PFSK-1 (cell line): ENCODE measurements at regions not wholly inside any gene's neighbourhood (a gene's known extent, or its start where the extent isn't known, plus 50 kb on each side); places are given as distances from the start of the nearest gene placed in this dataset.

ENCODE experiments used
- FOXP2 ChIP-seq: optimal IDR thresholded peaks from 2 replicates; pipeline ENCODE3; 2011; ENCODE audit warnings: borderline replicate concordance, control low read depth, inconsistent platforms; ENCODE audit not compliant: insufficient read depth; ENCODE audit errors: extremely low read length, extremely low read depth
- POLR2AphosphoS5 ChIP-seq: IDR thresholded peaks from 2 replicates; pipeline ENCODE4 v1.6.1; 2012; ENCODE audit warnings: low read depth, mild to moderate bottlenecking, control low read depth, low read length, moderate library complexity
- SIN3A ChIP-seq: IDR thresholded peaks from 2 replicates; pipeline ENCODE4 v1.6.1; 2012; ENCODE audit warnings: mild to moderate bottlenecking, low read length, moderate library complexity, borderline replicate concordance; ENCODE audit not compliant: insufficient read depth
- TAF1 ChIP-seq: IDR thresholded peaks from 2 replicates; pipeline ENCODE4 v1.6.1; 2012; ENCODE audit warnings: low read length, control low read depth, borderline replicate concordance; ENCODE audit not compliant: insufficient read depth
- TF ChIP-seq, protein P1 (sequence below), 2 experiments: IDR thresholded peaks; 2 replicates each; pipeline versions ENCODE4 v1.6.1 to v1.8.0; 2011 to 2012; ENCODE audit warnings: low read depth in 2 of 2, low read length in 2 of 2, control low read depth in 1 of 2, inconsistent platforms in 1 of 2, mild to moderate bottlenecking in 1 of 2, moderate library complexity in 1 of 2; ENCODE audit not compliant: insufficient read depth in 1 of 2

- TF ChIP-seq TAF1: no peak
- TF ChIP-seq SIN3A: no peak
- no peak for TF ChIP-seq POLR2AphosphoS5
- TF ChIP-seq, protein P1, sequence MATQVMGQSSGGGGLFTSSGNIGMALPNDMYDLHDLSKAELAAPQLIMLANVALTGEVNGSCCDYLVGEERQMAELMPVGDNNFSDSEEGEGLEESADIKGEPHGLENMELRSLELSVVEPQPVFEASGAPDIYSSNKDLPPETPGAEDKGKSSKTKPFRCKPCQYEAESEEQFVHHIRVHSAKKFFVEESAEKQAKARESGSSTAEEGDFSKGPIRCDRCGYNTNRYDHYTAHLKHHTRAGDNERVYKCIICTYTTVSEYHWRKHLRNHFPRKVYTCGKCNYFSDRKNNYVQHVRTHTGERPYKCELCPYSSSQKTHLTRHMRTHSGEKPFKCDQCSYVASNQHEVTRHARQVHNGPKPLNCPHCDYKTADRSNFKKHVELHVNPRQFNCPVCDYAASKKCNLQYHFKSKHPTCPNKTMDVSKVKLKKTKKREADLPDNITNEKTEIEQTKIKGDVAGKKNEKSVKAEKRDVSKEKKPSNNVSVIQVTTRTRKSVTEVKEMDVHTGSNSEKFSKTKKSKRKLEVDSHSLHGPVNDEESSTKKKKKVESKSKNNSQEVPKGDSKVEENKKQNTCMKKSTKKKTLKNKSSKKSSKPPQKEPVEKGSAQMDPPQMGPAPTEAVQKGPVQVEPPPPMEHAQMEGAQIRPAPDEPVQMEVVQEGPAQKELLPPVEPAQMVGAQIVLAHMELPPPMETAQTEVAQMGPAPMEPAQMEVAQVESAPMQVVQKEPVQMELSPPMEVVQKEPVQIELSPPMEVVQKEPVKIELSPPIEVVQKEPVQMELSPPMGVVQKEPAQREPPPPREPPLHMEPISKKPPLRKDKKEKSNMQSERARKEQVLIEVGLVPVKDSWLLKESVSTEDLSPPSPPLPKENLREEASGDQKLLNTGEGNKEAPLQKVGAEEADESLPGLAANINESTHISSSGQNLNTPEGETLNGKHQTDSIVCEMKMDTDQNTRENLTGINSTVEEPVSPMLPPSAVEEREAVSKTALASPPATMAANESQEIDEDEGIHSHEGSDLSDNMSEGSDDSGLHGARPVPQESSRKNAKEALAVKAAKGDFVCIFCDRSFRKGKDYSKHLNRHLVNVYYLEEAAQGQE (IDR thresholded peaks at IDR 0.05; ENCODE audit: insufficient read depth in 1 of 2, low read depth in 2 of 2, low read length in 2 of 2): no peak
- no peak for TF ChIP-seq FOXP2
Measured at GRCh38 chr6:165817771-165818170, 154.7 kb upstream of the PDE10A start.
